Parathyroid adenoma (tissue), 2 donors: ENCODE measurements at regions not wholly inside any gene's neighbourhood (a gene's known extent, or its start where the extent isn't known, plus 50 kb on each side); places are given as distances from the start of the nearest gene placed in this dataset.

Source experiments
- H2AFZ ChIP-seq: fragments of 300-600 bp; sonication (generic); one replicate; pipeline ENCODE4 v1.7.0; 2017; ENCODE audit warnings: antibody characterized with exemption, mild to moderate bottlenecking
- H3K27ac ChIP-seq: fragments of 300-600 bp; sonication (generic); one replicate; pipeline ENCODE4 v1.7.0; 2017
- H3K27me3 ChIP-seq: fragments of 300-600 bp; sonication (generic); one replicate; pipeline ENCODE4 v1.7.0; 2017; ENCODE audit warnings: low read length; ENCODE audit not compliant: control insufficient read depth, insufficient read depth
- H3K36me3 ChIP-seq: fragments of 300-600 bp; sonication (generic); one replicate; pipeline ENCODE4 v1.7.0; 2017; ENCODE audit warnings: low read length; ENCODE audit not compliant: control insufficient read depth, insufficient read depth
- H3K4me1 ChIP-seq: fragments of 300-600 bp; sonication (generic); one replicate; pipeline ENCODE4 v1.7.0; 2017; ENCODE audit warnings: control low read depth
- H3K4me2 ChIP-seq: fragments of 300-600 bp; sonication (generic); one replicate; pipeline ENCODE4 v1.7.0; 2017; ENCODE audit warnings: low read length
- H3K4me3 ChIP-seq: fragments of 300-600 bp; sonication (generic); one replicate; pipeline ENCODE4 v1.7.0; 2017; ENCODE audit warnings: low read depth, low read length
- H3K79me2 ChIP-seq: fragments of 300-600 bp; sonication (generic); one replicate; pipeline ENCODE4 v1.7.0; 2017; ENCODE audit warnings: control low read depth
- H3K9ac ChIP-seq: fragments of 300-600 bp; sonication (generic); one replicate; pipeline ENCODE4 v1.7.0; 2017; ENCODE audit warnings: mild to moderate bottlenecking
- H3K9me3 ChIP-seq: fragments of 300-600 bp; sonication (generic); one replicate; pipeline ENCODE4 v1.7.0; 2017; ENCODE audit warnings: low read length; ENCODE audit not compliant: control insufficient read depth
- TF ChIP-seq, protein P1 (sequence below): fragments of 300-600 bp; sonication (generic); IDR thresholded peaks from one replicate; pipeline ENCODE4 v1.7.0; 2017; ENCODE audit warnings: antibody characterized with exemption, mild to moderate bottlenecking
- donor health status: primary hyperparathyroidism.

DNA sequence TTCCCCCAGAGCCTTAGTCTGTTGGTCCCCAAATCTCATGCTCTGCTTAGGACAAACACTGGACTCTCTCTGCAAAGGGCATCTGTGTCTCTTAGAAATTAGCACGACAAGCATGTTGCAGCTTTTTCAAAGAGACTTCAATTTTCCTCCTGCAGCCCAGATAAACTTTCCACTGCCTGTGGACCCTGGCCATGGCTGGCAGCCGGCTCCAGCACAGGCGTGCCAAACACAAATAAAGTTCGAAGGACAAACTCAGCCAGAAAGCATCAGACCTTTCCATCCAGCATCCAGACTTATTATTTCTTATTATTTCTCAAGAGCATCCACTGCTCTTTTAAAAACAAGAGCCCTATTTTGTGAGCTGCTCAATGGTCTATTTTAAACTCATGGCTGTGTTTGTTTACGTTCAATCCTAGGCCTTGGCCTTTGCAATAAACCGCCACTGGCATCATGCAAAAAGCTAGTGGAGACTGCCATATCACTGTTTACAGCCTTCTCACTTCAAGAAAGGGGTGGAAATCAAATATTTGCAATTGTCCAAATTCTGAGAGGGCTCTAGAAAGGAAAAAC, 300.8 kb downstream of the BCL11A start:
- no peak overlapping the region for H3K9ac ChIP-seq

DNA sequence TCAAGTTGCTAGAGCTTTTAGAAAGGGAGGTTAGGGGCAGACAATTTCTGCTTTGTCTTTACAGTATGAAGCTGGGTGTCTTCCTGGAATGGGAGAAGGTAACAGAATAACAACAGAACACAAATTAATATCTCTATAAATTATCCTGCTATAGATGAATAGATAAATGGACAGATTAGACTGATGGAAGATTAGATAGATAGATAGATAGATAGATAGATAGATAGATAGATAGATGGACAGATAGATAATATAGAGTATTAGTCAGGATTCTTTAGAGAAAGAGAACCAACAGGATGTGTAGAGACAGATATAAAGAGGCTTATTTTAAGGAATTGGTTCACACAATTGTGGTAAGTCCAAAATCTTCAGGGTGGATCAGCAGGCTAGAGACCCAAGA, 302.2 kb downstream of the BCL11A start:
- Histone ChIP-seq H3K9ac (no peak overlapping the region), H3K79me2 (no peaks in the 10 kb centered on the region), H3K27me3 (no peaks in the 10 kb centered on the region), H3K36me3 (no peaks in the 10 kb centered on the region), H3K9me3 (no peaks in the 10 kb centered on the region), H3K4me3 (no peak overlapping the region), H3K27ac (no peak overlapping the region), H2AFZ (no peak overlapping the region), H3K4me1 (no peaks in the 10 kb centered on the region), H3K4me2 (no peak overlapping the region)
- TF ChIP-seq, protein P1, sequence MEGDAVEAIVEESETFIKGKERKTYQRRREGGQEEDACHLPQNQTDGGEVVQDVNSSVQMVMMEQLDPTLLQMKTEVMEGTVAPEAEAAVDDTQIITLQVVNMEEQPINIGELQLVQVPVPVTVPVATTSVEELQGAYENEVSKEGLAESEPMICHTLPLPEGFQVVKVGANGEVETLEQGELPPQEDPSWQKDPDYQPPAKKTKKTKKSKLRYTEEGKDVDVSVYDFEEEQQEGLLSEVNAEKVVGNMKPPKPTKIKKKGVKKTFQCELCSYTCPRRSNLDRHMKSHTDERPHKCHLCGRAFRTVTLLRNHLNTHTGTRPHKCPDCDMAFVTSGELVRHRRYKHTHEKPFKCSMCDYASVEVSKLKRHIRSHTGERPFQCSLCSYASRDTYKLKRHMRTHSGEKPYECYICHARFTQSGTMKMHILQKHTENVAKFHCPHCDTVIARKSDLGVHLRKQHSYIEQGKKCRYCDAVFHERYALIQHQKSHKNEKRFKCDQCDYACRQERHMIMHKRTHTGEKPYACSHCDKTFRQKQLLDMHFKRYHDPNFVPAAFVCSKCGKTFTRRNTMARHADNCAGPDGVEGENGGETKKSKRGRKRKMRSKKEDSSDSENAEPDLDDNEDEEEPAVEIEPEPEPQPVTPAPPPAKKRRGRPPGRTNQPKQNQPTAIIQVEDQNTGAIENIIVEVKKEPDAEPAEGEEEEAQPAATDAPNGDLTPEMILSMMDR = no peak

More for the DNA sequence above, 300.8 kb downstream of the BCL11A start:
- Histone ChIP-seq H3K4me2 (no peak overlapping the region), H3K9me3 (no peaks in the 10 kb centered on the region), H3K4me1 (no peaks in the 10 kb centered on the region), H3K79me2 (no peaks in the 10 kb centered on the region), H3K36me3 (no peaks in the 10 kb centered on the region), H3K4me3 (no peak overlapping the region), H3K27me3 (no peaks in the 10 kb centered on the region), H2AFZ (no peak overlapping the region), H3K27ac (no peak overlapping the region)
- TF ChIP-seq, protein P1 = no peak

DNA sequence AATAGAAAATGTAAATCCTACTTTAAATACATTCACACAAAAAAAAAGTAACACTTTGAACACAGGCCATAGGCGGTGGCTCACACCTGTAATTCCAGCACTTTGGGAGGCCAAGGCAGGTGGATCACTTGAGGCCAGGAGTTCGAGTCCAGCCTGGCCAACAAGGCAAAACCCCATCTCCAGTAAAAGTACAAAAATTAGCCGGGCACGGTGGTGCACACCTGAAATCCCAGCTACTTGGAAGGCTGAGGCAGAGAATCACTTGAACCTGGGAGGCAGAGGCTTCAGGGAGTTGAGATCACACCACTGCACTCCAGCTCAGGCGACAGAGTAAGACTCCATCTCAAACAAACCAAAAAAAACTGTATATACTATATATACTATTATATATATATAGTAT, 303.6 kb downstream of the BCL11A start:
- H2AFZ ChIP-seq = no peak overlapping the region
- no peak overlapping the region for H3K9ac ChIP-seq
- no peaks in the 10 kb centered on the region for H3K36me3 ChIP-seq
- H3K4me3 ChIP-seq = no peak overlapping the region
- H3K79me2 ChIP-seq = no peaks in the 10 kb centered on the region
- H3K4me2 ChIP-seq = no peak overlapping the region
- no peaks in the 10 kb centered on the region for H3K4me1 ChIP-seq
- no peaks in the 10 kb centered on the region for H3K27me3 ChIP-seq
- no peaks in the 10 kb centered on the region for H3K9me3 ChIP-seq
- no peak overlapping the region for H3K27ac ChIP-seq
- TF ChIP-seq, protein P1 = no peak

DNA sequence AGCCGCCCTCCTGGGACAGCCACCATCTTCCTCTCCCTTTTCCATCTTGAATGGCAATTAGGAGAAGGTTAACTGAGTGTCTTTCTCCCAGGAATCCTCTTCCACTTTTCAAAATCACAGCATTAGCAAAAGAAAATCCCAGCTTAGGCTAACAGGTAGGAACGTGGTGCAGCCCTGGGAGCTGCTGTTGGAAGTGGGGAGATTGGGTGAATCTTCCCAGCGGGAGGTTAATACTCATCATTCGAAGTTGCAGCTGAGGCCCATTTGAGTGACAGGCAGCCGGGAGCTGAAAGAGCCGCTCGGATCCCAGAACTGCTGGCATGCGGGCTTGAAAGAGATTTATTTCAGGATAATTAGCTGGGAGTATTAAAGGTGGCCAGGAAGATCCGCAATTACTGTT, 306.0 kb downstream of the BCL11A start:
- Histone ChIP-seq H3K9me3 (no peaks in the 10 kb centered on the region), H3K27ac (no peak overlapping the region), H3K36me3 (no peaks in the 10 kb centered on the region), H3K79me2 (no peaks in the 10 kb centered on the region), H3K4me3 (no peak overlapping the region), H3K9ac (no peak overlapping the region), H3K27me3 (no peaks in the 10 kb centered on the region), H2AFZ (no peak overlapping the region), H3K4me2 (no peak overlapping the region), H3K4me1 (no peaks in the 10 kb centered on the region)
- TF ChIP-seq, protein P1 = no peak

DNA sequence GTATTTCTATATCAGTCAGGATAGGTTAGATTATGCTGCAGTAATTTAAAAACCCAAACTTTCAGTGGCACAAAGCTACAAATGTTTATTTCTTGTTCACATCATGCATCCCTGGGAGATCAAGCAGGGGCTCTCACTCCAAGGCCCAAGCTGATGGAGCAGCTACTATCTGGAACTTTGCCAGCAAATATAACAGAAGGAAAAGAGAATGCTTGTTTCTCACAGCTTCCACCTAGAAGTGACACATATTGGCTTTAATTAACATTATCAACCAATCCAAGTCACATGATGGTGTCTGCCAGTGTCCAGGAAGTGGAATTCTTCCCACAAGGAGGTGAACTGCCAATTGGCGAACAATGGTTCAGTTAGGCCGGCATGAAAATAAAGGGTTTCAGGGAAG, 306.9 kb downstream of the BCL11A start:
- H3K4me1 ChIP-seq = no peaks in the 10 kb centered on the region
- TF ChIP-seq, protein P1 = no peak
- no peak overlapping the region for H3K27ac ChIP-seq
- H3K9ac ChIP-seq = no peak overlapping the region
- no peak overlapping the region for H3K4me3 ChIP-seq
- H3K4me2 ChIP-seq = no peak overlapping the region
- no peaks in the 10 kb centered on the region for H3K36me3 ChIP-seq
- no peaks in the 10 kb centered on the region for H3K27me3 ChIP-seq
- no peak overlapping the region for H2AFZ ChIP-seq
- H3K9me3 ChIP-seq = no peaks in the 10 kb centered on the region
- no peaks in the 10 kb centered on the region for H3K79me2 ChIP-seq
